ENCODE measurements at regions not wholly inside any gene's neighbourhood (a gene's known extent, or its start where the extent isn't known, plus 50 kb on each side); places are given as distances from the start of the nearest gene placed in this dataset.

- H3K27ac Mint-ChIP-seq (ENCODE audit: unreplicated experiment) = no peak overlapping the region
- DNase-seq = no peak
- TF ChIP-seq CTCF (IDR thresholded peaks at IDR 0.05; ENCODE audit: partially characterized antibody, unreplicated experiment) = no peak
- peaks cover under 1% of the 10 kb centered on the region for H3K4me1 Mint-ChIP-seq (ENCODE audit: low read depth, unreplicated experiment)
- H3K9me3 Mint-ChIP-seq (ENCODE audit: unreplicated experiment) = peaks cover 5% of the 10 kb centered on the region
- peaks cover 18% of the 10 kb centered on the region for H3K36me3 Mint-ChIP-seq (ENCODE audit: unreplicated experiment)
- H3K27me3 Mint-ChIP-seq (ENCODE audit: unreplicated experiment) = no peaks in the 10 kb centered on the region
- H3K4me3 Mint-ChIP-seq (ENCODE audit: unreplicated experiment) = no peak overlapping the region
Measured at GRCh38 chr2:223464071-223464470, 138.1 kb downstream of the SCG2 start.

DNA sequence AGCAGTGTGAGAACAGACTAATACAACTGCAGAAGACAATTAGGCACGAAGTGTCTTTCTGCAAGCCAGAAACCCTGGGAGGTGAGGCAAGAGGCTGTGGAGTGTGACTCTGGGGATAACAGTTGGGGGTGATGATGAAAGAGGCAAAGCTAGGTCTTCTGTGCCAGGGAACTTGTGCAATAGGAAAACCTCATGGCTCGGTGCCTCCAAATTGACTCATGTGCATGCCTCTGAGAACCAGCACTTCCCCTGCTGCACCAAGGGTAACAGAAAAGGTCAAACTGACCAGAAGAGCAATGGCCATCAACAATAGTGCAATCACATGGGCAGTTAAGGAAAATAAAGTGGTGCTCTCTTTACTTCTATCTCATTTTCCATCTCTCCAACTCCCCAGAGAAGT is 136.4 kb downstream of the SCG2 start:
- no peak overlapping the region for H3K27ac Mint-ChIP-seq (ENCODE audit: unreplicated experiment)
- peaks cover 3% of the 10 kb centered on the region for H3K9me3 Mint-ChIP-seq (ENCODE audit: unreplicated experiment)
- H3K36me3 Mint-ChIP-seq (ENCODE audit: unreplicated experiment) = peaks cover 18% of the 10 kb centered on the region
- no peak for TF ChIP-seq CTCF (IDR thresholded peaks at IDR 0.05; ENCODE audit: partially characterized antibody, unreplicated experiment)
- no peak overlapping the region for H3K4me3 Mint-ChIP-seq (ENCODE audit: unreplicated experiment)
- DNase-seq = no peak
- H3K27me3 Mint-ChIP-seq (ENCODE audit: unreplicated experiment) = no peaks in the 10 kb centered on the region
- peaks cover 7% of the 10 kb centered on the region for H3K4me1 Mint-ChIP-seq (ENCODE audit: low read depth, unreplicated experiment)

DNA sequence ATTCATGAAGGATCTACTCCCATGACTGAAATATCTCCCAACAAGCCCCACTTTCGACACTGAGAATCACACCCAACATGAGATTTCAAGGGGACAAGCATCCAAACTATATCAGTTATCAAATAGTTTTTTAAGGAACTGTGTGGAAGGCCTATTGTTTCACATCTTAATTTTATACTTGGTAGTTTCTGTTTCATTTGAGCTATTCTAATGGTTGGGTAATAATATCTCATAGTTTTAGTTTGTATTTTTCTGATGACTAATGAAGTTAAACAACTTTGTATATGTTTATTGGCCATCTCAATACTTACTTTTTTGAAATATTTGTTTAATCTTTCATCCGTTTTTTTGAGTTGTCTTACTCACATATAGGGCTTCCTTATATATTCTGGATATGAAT is 135.0 kb downstream of the SCG2 start:
- no peak overlapping the region for H3K4me3 Mint-ChIP-seq (ENCODE audit: unreplicated experiment)
- H3K36me3 Mint-ChIP-seq (ENCODE audit: unreplicated experiment) = peaks cover 12% of the 10 kb centered on the region
- peaks cover 2% of the 10 kb centered on the region for H3K9me3 Mint-ChIP-seq (ENCODE audit: unreplicated experiment)
- H3K4me1 Mint-ChIP-seq (ENCODE audit: low read depth, unreplicated experiment) = peaks cover 7% of the 10 kb centered on the region
- H3K27ac Mint-ChIP-seq (ENCODE audit: unreplicated experiment) = no peak overlapping the region
- no peak for TF ChIP-seq CTCF (IDR thresholded peaks at IDR 0.05; ENCODE audit: partially characterized antibody, unreplicated experiment)
- DNase-seq = no peak
- H3K27me3 Mint-ChIP-seq (ENCODE audit: unreplicated experiment) = no peaks in the 10 kb centered on the region

DNA sequence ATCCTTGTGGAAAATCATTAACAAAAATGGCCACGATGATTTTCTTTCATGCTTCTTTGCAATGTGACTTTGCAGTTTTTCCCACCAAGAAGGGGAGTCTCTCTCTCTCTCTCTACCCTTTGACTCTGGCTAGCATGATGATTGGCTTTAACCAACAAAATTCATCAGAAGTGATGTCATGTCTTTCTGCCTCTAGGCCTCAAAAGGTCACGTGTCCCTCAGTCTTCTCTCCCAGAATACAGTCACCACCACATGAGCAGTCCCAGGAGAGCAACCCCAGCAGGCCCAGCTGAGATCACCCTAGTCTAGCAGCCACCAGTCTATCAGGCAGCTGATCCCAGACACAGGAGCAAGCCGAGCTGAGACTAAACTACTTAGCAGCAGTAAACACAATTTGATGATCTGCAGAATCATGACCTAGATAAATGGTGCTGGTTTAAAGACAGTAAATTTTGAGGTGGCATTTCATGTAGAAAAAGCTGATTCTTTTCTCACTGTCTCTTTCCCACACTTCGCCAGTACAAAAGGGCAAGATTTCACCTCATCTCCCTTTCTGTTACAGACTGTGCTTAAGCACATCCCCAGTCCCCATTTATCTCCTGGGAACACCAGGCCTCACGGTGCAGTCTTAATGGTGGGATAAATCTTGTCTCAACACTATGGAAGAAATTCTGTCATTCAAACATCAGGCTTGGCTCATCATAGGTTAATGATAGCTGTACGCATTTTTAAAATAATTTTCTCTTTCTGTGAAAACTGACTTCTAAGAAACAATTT is 132.7 kb downstream of the SCG2 start:
- peak overlapping the region; percentile 47 for H3K4me3 Mint-ChIP-seq (ENCODE audit: unreplicated experiment)

More for the DNA sequence above, 132.7 kb downstream of the SCG2 start:
- Mint-ChIP-seq H3K36me3 (ENCODE audit: unreplicated experiment) (peaks cover 14% of the 10 kb centered on the region), H3K4me1 (ENCODE audit: low read depth, unreplicated experiment) (peaks cover 9% of the 10 kb centered on the region), H3K27me3 (ENCODE audit: unreplicated experiment) (no peaks in the 10 kb centered on the region), H3K9me3 (ENCODE audit: unreplicated experiment) (no peaks in the 10 kb centered on the region), H3K27ac (ENCODE audit: unreplicated experiment) (peak overlapping the region; percentile 23)
- peak; percentile 58 for DNase-seq
- TF ChIP-seq CTCF (IDR thresholded peaks at IDR 0.05; ENCODE audit: partially characterized antibody, unreplicated experiment) = no peak
